DMS153 treated with DMSO at 0.1 percent for 48 hours (cell line): ENCODE measurements at regions not wholly inside any gene's neighbourhood (a gene's known extent, or its start where the extent isn't known, plus 50 kb on each side); places are given as distances from the start of the nearest gene placed in this dataset.
"Not testable (repeated sequence)": the region's sequence is repeated elsewhere in the genome, so short reads cannot be mapped to it uniquely, and the experiment has no call there.

Experiments used
- DNase-seq: peaks from one replicate; lab custom pipeline; 2025; ENCODE audit not compliant: unreplicated experiment; lab: John Stamatoyannopoulos, UW

GRCh38 chrX:117843749-117844148 lies 272.9 kb downstream of the KLHL13 start:
- no peak for DNase-seq

- no peak for DNase-seq
Observed at GRCh38 chrX:117840645-117841044, 276.0 kb downstream of the KLHL13 start.

- no peak for DNase-seq
Observed at GRCh38 chrX:117839544-117839943, 277.1 kb downstream of the KLHL13 start.

GRCh38 chrX:117838581-117839331 lies 277.9 kb downstream of the KLHL13 start:
- no peak for DNase-seq

- no peak for DNase-seq
Observed at GRCh38 chrX:117835034-117835433, 281.6 kb downstream of the KLHL13 start.

GRCh38 chrX:117834076-117834475 lies 282.5 kb downstream of the KLHL13 start:
- DNase-seq: no peak

GRCh38 chrX:117821472-117821871 lies 295.1 kb downstream of the KLHL13 start:
- not testable (repeated sequence) for DNase-seq

- no peak for DNase-seq
Observed at GRCh38 chrX:117808426-117808825, 308.2 kb downstream of the KLHL13 start.

- DNase-seq: no peak
Observed at GRCh38 chrX:117803463-117803862, 313.1 kb downstream of the KLHL13 start.

- no peak for DNase-seq
Observed at GRCh38 chrX:117788339-117788738, 328.3 kb downstream of the KLHL13 start.

- no peak for DNase-seq
Observed at GRCh38 chrX:117771384-117771783, 345.2 kb downstream of the KLHL13 start.

- DNase-seq: no peak
Observed at GRCh38 chrX:117768861-117769604, 347.6 kb downstream of the KLHL13 start.

GRCh38 chrX:117765211-117765610 lies 351.4 kb downstream of the KLHL13 start:
- no peak for DNase-seq

- no peak for DNase-seq
Observed at GRCh38 chrX:117752745-117753144, 363.9 kb downstream of the KLHL13 start.

GRCh38 chrX:117751155-117751554 lies 365.5 kb downstream of the KLHL13 start:
- no peak for DNase-seq

GRCh38 chrX:117744958-117745357 lies 371.7 kb downstream of the KLHL13 start:
- no peak for DNase-seq

- DNase-seq: no peak
Observed at GRCh38 chrX:117743469-117744251, 372.9 kb downstream of the KLHL13 start.

- no peak for DNase-seq
Observed at GRCh38 chrX:117713411-117713810, 403.2 kb downstream of the KLHL13 start.

- DNase-seq: no peak
Observed at GRCh38 chrX:117711782-117712181, 404.8 kb downstream of the KLHL13 start.

GRCh38 chrX:117707948-117708743 lies 408.5 kb downstream of the KLHL13 start:
- DNase-seq: no peak

- DNase-seq: no peak
Observed at GRCh38 chrX:117701050-117701449, 415.6 kb downstream of the KLHL13 start.
